A549 (cell line): ENCODE measurements at regions not wholly inside any gene's neighbourhood (a gene's known extent, or its start where the extent isn't known, plus 50 kb on each side); places are given as distances from the start of the nearest gene placed in this dataset.

Source experiments
- ATAC-seq, 2 experiments: fragments of 200-7000 bp in 1 of 2; fragments of >200 bp in 1 of 2; cut with Nextera tagmentation in 1 of 2; cut with Tn5 transposase in 1 of 2; 3 replicates each; pipeline versions ENCODE4 v1.8.0 to v1.9.1; 2018 to 2020; ENCODE audit warnings: mild to moderate bottlenecking in 1 of 2, moderate library complexity in 1 of 2
- CTCF ChIA-PET: fragments of 300-600 bp; sonication (Branson Sonifier 250); formaldehyde crosslinking; extraction: SDS; loops from one replicate; lab custom pipeline; 2021; ENCODE audit warnings: antibody characterized with exemption, inconsistent platforms; lab: Yijun Ruan, JAX
- POLR2A ChIA-PET: fragments of 350-600 bp; formaldehyde crosslinking; extraction: SDS; loops from one replicate; lab custom pipeline; 2021; ENCODE audit warnings: antibody characterized with exemption, inconsistent platforms; lab: Yijun Ruan, JAX
- DNase-seq, 2 experiments: peaks; one replicate each; pipeline versions ENCODE4 v3.0.0 to v3.0.0-alpha.2; 2011 to 2016; ENCODE audit warnings: low read depth in 1 of 2, low spot score in 1 of 2
- FAIRE-seq: peaks from 2 replicates; lab custom pipeline; 2011; peaks lifted over from hg19 to GRCh38; lab: Jason Lieb, UNC
- H3K27ac ChIP-seq, 2 experiments: fragments of >200 bp; sonication (Bioruptor Twin); formaldehyde crosslinking; 3 replicates each; pipeline ENCODE4 v1.5.1; 2016 to 2017
- H3K4me1 ChIP-seq: fragments of >200 bp; sonication (Bioruptor Twin); formaldehyde crosslinking; 3 replicates; pipeline ENCODE4 v1.6.1; 2016
- H3K4me2 ChIP-seq: fragments of >200 bp; sonication (Bioruptor Twin); formaldehyde crosslinking; 3 replicates; pipeline ENCODE4 v1.6.1; 2016
- H3K4me3 ChIP-seq: fragments of >200 bp; sonication (Bioruptor Twin); formaldehyde crosslinking; 3 replicates; pipeline ENCODE4 v1.5.1; 2016
- H3K9me3 ChIP-seq: fragments of >200 bp; sonication (Bioruptor Twin); formaldehyde crosslinking; 3 replicates; pipeline ENCODE4 v1.6.1; 2016
- BCL3 ChIP-seq: fragments of >200 bp; sonication (Bioruptor Twin); formaldehyde crosslinking; IDR thresholded peaks from 3 replicates; pipeline ENCODE4 v1.6.1; 2016
- E2F6 ChIP-seq: IDR thresholded peaks from 2 replicates; pipeline ENCODE4 v1.6.1; 2012; ENCODE audit warnings: low read depth, borderline replicate concordance
- EHMT2 ChIP-seq: fragments of 200-600 bp; sonication (generic); IDR thresholded peaks from 2 replicates; pipeline ENCODE4 v1.6.1; 2016; ENCODE audit warnings: antibody characterized with exemption, low read depth, mild to moderate bottlenecking, moderate library complexity
- ELK1 ChIP-seq: fragments of 150-350 bp; IDR thresholded peaks from 2 replicates; pipeline ENCODE4 v1.6.1; 2014; ENCODE audit warnings: low read depth, mild to moderate bottlenecking, low read length
- EP300 ChIP-seq, 2 experiments: fragments of >200 bp; sonication (Bioruptor Twin); formaldehyde crosslinking; IDR thresholded peaks; 2 replicates in 1 of 2; 3 replicates in 1 of 2; pipeline ENCODE4 v1.6.1; 2016 to 2017
- GATA3 ChIP-seq: IDR thresholded peaks from 2 replicates; pipeline ENCODE4 v1.6.1; 2012; ENCODE audit warnings: borderline replicate concordance
- HDAC2 ChIP-seq: fragments of 200-600 bp; sonication (generic); IDR thresholded peaks from 2 replicates; pipeline ENCODE4 v1.6.1; 2016
- HEYL ChIP-seq: fragments of 250-450 bp; sonication (Bioruptor Pico); IDR thresholded peaks from 2 replicates; pipeline ENCODE4 v1.8.0; 2021; ENCODE audit warnings: mild to moderate bottlenecking, moderate library complexity
- HOXB5 ChIP-seq: fragments of 250-450 bp; sonication (Bioruptor Pico); IDR thresholded peaks from 2 replicates; pipeline ENCODE4 v1.5.0; 2020; ENCODE audit warnings: mild to moderate bottlenecking, moderate library complexity
- JUNB ChIP-seq: fragments of >200 bp; sonication (Bioruptor Twin); formaldehyde crosslinking; IDR thresholded peaks from 2 replicates; pipeline ENCODE4 v1.6.1; 2016
- KDM1A ChIP-seq: fragments of 200-600 bp; sonication (generic); IDR thresholded peaks from 2 replicates; pipeline ENCODE4 v1.6.1; 2016; ENCODE audit warnings: low read depth, mild to moderate bottlenecking
- MAFK ChIP-seq: fragments of 450-650 bp; IDR thresholded peaks from 2 replicates; pipeline ENCODE4 v1.6.1; 2014; ENCODE audit not compliant: partially characterized antibody
- MAZ ChIP-seq: fragments of 150-350 bp; IDR thresholded peaks from 2 replicates; pipeline ENCODE4 v1.6.1; 2014; ENCODE audit warnings: antibody characterized with exemption, low read depth, low read length, borderline replicate concordance
- NFE2L2 ChIP-seq: fragments of 150-350 bp; conservative IDR thresholded peaks from 2 replicates; pipeline ENCODE4 v1.6.1; 2014; ENCODE audit warnings: low read length
- NPAS2 ChIP-seq: fragments of 250-450 bp; sonication (Bioruptor Pico); IDR thresholded peaks from 2 replicates; pipeline ENCODE4 v1.8.0; 2022; ENCODE audit warnings: mild to moderate bottlenecking, moderate library complexity, borderline replicate concordance
- POLR2A ChIP-seq: IDR thresholded peaks from 2 replicates; pipeline ENCODE4 v1.6.1; 2012; ENCODE audit warnings: mild to moderate bottlenecking, low read length
- RARB ChIP-seq: fragments of 250-450 bp; sonication (Bioruptor Pico); IDR thresholded peaks from 2 replicates; pipeline ENCODE4 v1.8.0; 2021; ENCODE audit warnings: mild to moderate bottlenecking, moderate library complexity
- TFCP2L1 ChIP-seq: fragments of 250-450 bp; sonication (Bioruptor Pico); IDR thresholded peaks from 2 replicates; pipeline ENCODE4 v1.5.0; 2021; ENCODE audit warnings: mild to moderate bottlenecking
- TP53 ChIP-seq: fragments of 250-450 bp; sonication (Bioruptor Pico); IDR thresholded peaks from 2 replicates; pipeline ENCODE4 v1.5.0; 2021; ENCODE audit warnings: mild to moderate bottlenecking, moderate library complexity
- ZC3H11A ChIP-seq: fragments of 450-650 bp; IDR thresholded peaks from 2 replicates; pipeline ENCODE4 v1.6.1; 2014; ENCODE audit warnings: antibody characterized with exemption, mild to moderate bottlenecking
- ZFP36 ChIP-seq: fragments of 450-650 bp; IDR thresholded peaks from 2 replicates; pipeline ENCODE4 v1.6.1; 2014; ENCODE audit warnings: borderline replicate concordance; ENCODE audit not compliant: partially characterized antibody
- ZSCAN20 ChIP-seq: fragments of 250-450 bp; sonication (Bioruptor Pico); IDR thresholded peaks from 2 replicates; pipeline ENCODE4 v1.8.0; 2022; ENCODE audit warnings: mild to moderate bottlenecking, moderate library complexity
- WGBS: methylation state at CpG from one replicate; pipeline ENCODE4 v1.1.6; 2017; ENCODE audit errors: missing lambda C conversion rate; 5-methylcytosine and 5-hydroxymethylcytosine counted together

- peaks cover 6% of the 10 kb centered on the region; the same call in 2 of the 3 replicates for H3K4me1 ChIP-seq
- ChIA-PET CTCF (no interaction called here), POLR2A (no interaction called here)
- H3K9me3 ChIP-seq = peaks cover 4% of the 10 kb centered on the region; the same call in 1 of the 3 replicates
- no peak overlapping the region for H3K4me2 ChIP-seq
- FAIRE-seq (peak; percentile 54), DNase-seq (no peak), ATAC-seq (no peak)
- no peak overlapping the region for H3K4me3 ChIP-seq
- 71% methylated on average over 2 of the region's 2 CpGs for WGBS
- TF ChIP-seq EHMT2 (no peak), NFE2L2 (no peak), EP300 (IDR thresholded peaks at IDR 0.05) (no peak), MAFK (no peak), E2F6 (no peak), KDM1A (no peak), RARB (CRISPR knock-in tag) (no peak), ZSCAN20 (CRISPR knock-in tag) (no peak), POLR2A (no peak), JUNB (no peak), HDAC2 (no peak), TP53 (CRISPR knock-in tag) (no peak)
- no peak overlapping the region for H3K27ac ChIP-seq
Measured at GRCh38 chr12:88398031-88398430, 182.2 kb downstream of the KITLG start.

- WGBS = 29% methylated on average over 2 of the region's 2 CpGs
- POLR2A ChIA-PET = no interaction called here
- no peak for DNase-seq
- no peak overlapping the region for H3K27ac ChIP-seq
- no peak overlapping the region for H3K4me3 ChIP-seq
- H3K4me1 ChIP-seq = peaks cover 6% of the 10 kb centered on the region; the same call in 2 of the 3 replicates
- no peak for ATAC-seq
- CTCF ChIA-PET = interaction anchor here (0.8 kb wide), 1 partner anchor 22 kb away, joined by 3 read pairs; no protein-coding TSS in a partner anchor
- no peak for FAIRE-seq
- H3K4me2 ChIP-seq = no peak overlapping the region
- no peak for TF ChIP-seq ZFP36
- TF ChIP-seq HEYL (CRISPR knock-in tag) = no peak
- TF ChIP-seq GATA3 = no peak
- no peak for TF ChIP-seq MAZ
- no peak for TF ChIP-seq BCL3
- no peak for TF ChIP-seq EHMT2
- TF ChIP-seq ZC3H11A = no peak
- H3K9me3 ChIP-seq = no peaks in the 10 kb centered on the region; the same call in 2 of the 3 replicates
Measured at GRCh38 chr12:88399811-88400210, 180.5 kb downstream of the KITLG start.

- DNase-seq = no peak
- Histone ChIP-seq H3K9me3 (no peaks in the 10 kb centered on the region), H3K4me1 (peaks cover 6% of the 10 kb centered on the region; the same call in 2 of the 3 replicates), H3K4me3 (no peak overlapping the region), H3K4me2 (no peak overlapping the region), H3K27ac (no peak overlapping the region)
- ATAC-seq = no peak
- TF ChIP-seq HOXB5 (CRISPR knock-in tag) (no peak), ELK1 (no peak), POLR2A (no peak), ZSCAN20 (CRISPR knock-in tag) (no peak), ZC3H11A (no peak), TFCP2L1 (no peak), ZFP36 (no peak), HEYL (CRISPR knock-in tag) (no peak), HDAC2 (no peak), BCL3 (no peak), TP53 (CRISPR knock-in tag) (no peak), NPAS2 (CRISPR knock-in tag) (no peak)
- no peak for FAIRE-seq
- WGBS = 91% methylated on average over 3 of the region's 3 CpGs
- POLR2A ChIA-PET = no interaction called here
- CTCF ChIA-PET = interaction anchor here (0.6 to 0.8 kb wide), 2 partner anchors 23 to 281 kb away, joined by 3 read pairs; no protein-coding TSS in a partner anchor
Measured at GRCh38 chr12:88400302-88400701, 180.0 kb downstream of the KITLG start.
